Activated CD4-positive, alpha-beta T cell treated with anti-CD3 and anti-CD28 coated beads for 1 hour (primary cell): ENCODE measurements at regions not wholly inside any gene's neighbourhood (a gene's known extent, or its start where the extent isn't known, plus 50 kb on each side); places are given as distances from the start of the nearest gene placed in this dataset.
"Not testable (repeated sequence)": the region's sequence is repeated elsewhere in the genome, so short reads cannot be mapped to it uniquely, and the experiment has no call there.

Source experiments
- DNase-seq: peaks from one replicate; pipeline ENCODE4 v3.0.0-alpha.2; 2020

GRCh38 chr1:146883190-146883589, 54.9 kb upstream of the NBPF12 start:
- DNase-seq: not testable (repeated sequence)

DNA sequence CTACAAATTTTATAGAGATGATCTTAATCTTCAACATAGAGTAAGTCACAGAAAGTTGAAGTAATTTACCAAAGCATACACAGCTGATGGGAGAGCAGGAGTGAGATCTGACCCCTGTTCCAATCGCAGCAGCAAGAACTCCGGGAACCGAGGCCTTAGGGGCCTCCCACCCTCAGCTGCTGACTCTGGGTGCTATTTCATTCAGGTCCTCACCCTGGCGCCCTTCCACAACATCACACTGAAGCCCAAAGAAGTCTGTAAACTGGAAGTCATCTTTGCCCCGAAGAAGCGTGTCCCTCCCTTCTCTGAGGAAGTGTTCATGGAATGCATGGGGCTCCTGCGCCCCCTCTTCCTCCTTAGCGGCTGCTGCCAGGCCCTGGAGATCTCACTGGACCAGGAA, 57.0 kb upstream of the NBPF12 start:
- not testable (repeated sequence) for DNase-seq

DNA sequence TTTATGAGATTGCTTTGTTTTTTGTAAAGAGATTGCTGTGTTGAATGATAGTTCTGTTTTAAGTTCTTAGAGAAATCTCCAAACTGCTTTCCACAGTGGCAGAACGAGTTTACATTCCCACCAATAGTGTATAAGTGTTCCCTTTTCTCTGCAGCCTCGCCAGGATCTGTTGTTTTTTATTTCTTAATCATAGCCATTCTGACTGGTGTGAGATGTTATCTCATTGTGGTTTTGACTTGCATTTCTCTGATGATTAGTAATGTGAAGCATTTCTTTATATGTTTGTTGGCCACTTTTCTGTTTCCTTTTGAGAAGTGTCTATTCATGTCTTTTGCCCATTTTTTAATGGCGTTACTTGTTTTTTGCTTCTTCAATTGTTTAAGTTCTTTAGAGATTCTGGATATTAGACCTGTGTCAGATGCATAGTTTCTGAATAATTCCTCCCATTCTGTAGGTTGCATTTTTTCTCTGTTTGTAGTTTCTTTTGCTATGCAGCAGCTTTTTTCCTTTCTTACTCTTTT, 74.3 kb upstream of the NBPF12 start:
- DNase-seq: not testable (repeated sequence)

DNA sequence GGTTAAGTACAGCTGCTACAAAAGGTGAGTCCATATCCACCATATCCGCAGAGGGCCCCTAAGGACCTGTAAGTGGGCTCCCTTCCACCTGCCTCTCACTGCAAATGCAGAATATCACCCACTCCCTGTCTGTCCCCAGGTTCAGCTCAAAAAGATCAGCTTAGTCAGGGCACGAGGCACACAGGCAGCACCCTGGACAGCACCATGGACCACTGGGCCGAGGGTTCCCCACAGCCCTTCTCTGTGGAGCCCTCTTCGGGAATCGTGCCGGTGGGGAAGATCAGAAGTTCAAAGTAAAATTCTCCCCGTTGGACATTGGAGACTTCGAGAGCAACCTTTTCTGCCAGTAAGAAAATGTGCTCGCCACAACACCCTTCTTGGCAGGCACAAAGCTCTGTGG, 85.0 kb upstream of the NBPF12 start:
- DNase-seq: not testable (repeated sequence)

GRCh38 chr1:146850352-146850889, 87.7 kb upstream of the NBPF12 start:
- not testable (repeated sequence) for DNase-seq

GRCh38 chr1:146838725-146839124, 99.4 kb upstream of the NBPF12 start:
- not testable (repeated sequence) for DNase-seq

GRCh38 chr1:146826957-146827356, 111.2 kb upstream of the NBPF12 start:
- DNase-seq: not testable (repeated sequence)

DNA sequence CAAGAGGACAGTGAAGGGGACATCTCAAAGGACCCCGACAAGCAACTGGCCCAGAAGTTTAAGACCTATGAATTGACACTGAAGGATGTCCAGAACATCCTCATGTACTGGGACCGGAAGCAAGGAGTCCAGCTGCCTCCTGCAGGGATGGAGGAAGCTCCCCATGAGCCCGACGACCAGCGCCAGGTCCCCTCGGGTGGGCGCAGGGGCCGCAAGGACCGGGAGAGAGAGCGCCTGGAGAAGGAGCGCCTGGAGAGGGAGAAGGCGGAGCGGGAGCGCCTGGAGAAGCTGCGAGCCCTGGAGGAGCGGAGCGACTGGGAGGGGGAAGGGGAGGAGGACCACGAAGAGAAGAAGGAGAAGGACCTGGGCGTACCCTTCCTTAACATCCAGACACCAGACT, 143.9 kb upstream of the NBPF12 start:
- not testable (repeated sequence) for DNase-seq

- not testable (repeated sequence) for DNase-seq
Measured at GRCh38 chr1:146792725-146793124, 145.4 kb upstream of the NBPF12 start.

GRCh38 chr1:146784212-146784940, 153.7 kb upstream of the NBPF12 start:
- not testable (repeated sequence) for DNase-seq

DNA sequence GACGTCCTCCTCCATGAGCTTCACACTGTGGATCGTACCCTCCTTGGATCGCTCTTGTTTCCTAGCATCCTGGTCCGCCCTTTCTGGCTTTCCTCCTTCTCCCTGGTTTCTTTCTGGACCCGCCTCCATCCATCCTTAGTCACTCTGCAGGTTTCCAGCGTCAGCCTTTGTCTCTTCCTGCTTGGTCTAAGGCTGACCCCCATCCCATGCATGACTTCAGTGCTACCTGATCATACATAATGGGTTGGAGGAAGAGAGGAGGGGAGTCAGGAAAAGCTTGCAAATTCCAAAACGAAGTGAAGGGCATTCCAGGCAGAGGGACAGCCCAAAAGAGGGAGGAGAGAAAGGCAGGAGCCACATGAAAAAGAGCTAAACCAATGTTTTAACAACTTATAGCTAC, 156.9 kb upstream of the NBPF12 start:
- not testable (repeated sequence) for DNase-seq

DNA sequence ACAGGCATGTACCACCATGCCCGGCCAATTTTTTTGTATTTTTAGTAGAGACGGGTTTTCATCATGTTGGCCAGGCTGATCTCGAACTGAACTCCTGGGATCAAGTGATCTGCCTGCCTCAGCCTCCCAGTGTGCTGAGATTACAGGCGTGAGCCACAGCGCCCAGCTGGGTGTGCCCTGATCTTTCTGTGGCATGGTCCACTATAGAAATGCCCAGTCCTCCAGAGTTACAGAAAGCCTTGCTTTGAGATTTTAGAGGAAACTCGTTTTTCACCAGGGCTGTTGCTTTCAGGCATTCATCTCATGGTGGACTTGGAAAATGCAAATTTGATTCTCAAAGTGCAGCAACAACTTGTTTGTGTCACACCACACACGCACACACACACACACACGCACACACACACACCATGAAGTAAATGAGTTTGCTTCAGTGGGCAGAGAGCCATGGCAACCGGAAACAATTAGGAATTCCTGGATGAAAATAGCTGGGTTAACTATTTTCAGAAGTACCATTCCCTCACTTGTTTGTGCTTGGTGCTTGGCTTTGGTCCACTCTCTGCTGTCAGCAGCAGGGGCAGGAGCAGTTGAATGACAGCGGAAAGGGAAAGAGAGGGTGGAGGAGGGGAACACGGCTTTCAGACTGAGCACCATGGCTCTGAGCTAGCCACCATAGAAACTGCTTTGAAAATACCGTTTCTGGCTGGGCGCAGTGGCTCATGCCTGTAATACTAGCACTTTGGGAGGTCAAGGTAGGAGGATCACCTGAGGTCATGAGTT, 160.1 kb upstream of the NBPF12 start:
- not testable (repeated sequence) for DNase-seq

- not testable (repeated sequence) for DNase-seq
Measured at GRCh38 chr1:146774988-146775387, 163.1 kb upstream of the NBPF12 start.

GRCh38 chr1:146774271-146774670, 163.9 kb upstream of the NBPF12 start:
- DNase-seq: not testable (repeated sequence)

- not testable (repeated sequence) for DNase-seq
Measured at GRCh38 chr1:146771409-146771808, 166.7 kb upstream of the NBPF12 start.

- DNase-seq: not testable (repeated sequence)
Measured at GRCh38 chr1:146770998-146771397, 167.1 kb upstream of the NBPF12 start.

GRCh38 chr1:146763234-146763633, 174.9 kb upstream of the NBPF12 start:
- DNase-seq: not testable (repeated sequence)

DNA sequence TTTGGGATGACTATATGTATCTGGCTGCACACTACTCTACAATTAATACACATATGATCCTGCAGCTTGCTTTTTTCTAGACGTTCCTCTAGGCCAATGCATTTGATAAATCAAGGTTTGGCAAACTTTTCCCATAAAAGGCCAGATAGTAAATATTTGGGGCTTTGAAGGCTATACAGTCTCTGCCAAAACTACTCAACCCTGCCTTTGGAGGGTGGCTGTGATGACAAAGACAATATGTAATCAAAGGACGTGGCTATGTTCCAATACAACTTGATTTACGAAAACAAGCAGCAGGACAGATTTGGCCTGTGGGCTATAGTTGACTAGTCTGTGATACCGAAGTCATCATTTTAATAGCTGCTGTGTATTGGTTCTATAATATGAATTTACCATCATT, 181.3 kb upstream of the NBPF12 start:
- not testable (repeated sequence) for DNase-seq

- DNase-seq: not testable (repeated sequence)
Measured at GRCh38 chr1:146748686-146749085, 189.4 kb upstream of the NBPF12 start.

- DNase-seq: not testable (repeated sequence)
Measured at GRCh38 chr1:146731981-146732680, 206.0 kb upstream of the NBPF12 start.

DNA sequence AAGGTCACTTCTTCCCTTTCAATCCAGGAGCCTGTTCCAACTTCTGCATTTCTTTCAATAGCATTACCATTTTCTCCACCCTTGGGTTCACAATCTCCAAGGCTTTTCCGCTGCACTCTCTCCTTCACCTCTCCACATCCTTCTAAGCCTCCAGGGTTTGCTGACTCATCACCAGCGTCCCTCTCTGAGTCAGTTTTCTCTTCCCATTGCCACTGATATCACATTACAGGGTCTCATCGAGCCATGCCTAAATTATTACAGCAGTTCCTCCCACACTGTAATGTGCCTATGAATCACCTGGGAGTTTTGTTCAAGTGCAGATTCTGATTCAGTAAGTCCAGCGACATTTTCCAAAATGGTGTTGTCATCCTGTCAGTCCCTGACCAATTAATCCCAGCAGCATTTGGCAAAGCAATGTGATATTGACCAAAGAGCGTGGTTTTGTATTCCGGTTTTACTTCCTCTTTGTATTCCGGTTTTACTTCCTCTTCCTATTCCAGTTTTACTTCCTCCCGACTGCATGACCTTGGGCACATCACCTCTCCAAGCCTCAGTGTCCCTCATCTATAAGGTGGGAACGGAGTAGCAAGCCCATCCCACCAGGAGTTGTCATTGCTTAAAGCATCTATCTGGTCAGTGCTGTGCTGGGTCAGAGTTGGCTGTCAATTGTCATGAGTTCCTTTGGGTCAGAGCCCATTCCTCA, 208.3 kb upstream of the NBPF12 start:
- not testable (repeated sequence) for DNase-seq

GRCh38 chr1:146715054-146715453, 223.1 kb upstream of the NBPF12 start:
- not testable (repeated sequence) for DNase-seq
